Astrocyte (in vitro differentiated cells and primary cell): ENCODE measurements at regions not wholly inside any gene's neighbourhood (a gene's known extent, or its start where the extent isn't known, plus 50 kb on each side); places are given as distances from the start of the nearest gene placed in this dataset.

Experiments used
- CTCF ChIP-seq: IDR thresholded peaks from 2 replicates; pipeline ENCODE4 v1.5.1; 2011; ENCODE audit warnings: low read depth, mild to moderate bottlenecking, inconsistent platforms, low read length, moderate library complexity; ENCODE audit not compliant: insufficient read depth
- EZH2 ChIP-seq: IDR thresholded peaks from 2 replicates; pipeline ENCODE4 v1.6.1; 2012; ENCODE audit warnings: mild to moderate bottlenecking, low read length, inconsistent platforms; ENCODE audit not compliant: insufficient read depth

DNA sequence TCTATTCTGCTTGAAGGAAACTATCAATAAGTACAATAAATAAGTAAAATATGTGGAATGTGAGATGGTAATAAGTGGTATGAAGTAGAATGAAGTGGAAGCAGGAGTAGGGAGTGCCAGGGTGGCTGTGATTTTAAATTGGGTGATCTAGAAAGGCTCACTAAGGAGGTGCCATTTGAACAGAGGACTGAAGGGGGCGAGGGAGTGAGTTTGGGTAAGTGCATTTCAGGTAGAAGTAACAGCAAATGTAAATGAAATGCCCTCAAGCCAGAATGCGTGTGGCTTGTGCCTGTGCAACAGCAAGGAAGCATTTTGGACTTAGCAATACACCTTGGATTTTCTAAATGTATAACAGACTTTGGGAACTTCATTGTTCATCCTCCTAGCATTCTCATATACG is 77.1 kb downstream of the CCNA1 start:
- no peak for TF ChIP-seq CTCF
- TF ChIP-seq EZH2 = no peak
